IPS-18a (cell line): ENCODE measurements at regions not wholly inside any gene's neighbourhood (a gene's known extent, or its start where the extent isn't known, plus 50 kb on each side); places are given as distances from the start of the nearest gene placed in this dataset.

ENCODE experiments used
- H3K27ac ChIP-seq: one replicate; pipeline ENCODE4 v1.5.1; 2013; ENCODE audit warnings: low read length
- H3K27me3 ChIP-seq: one replicate; pipeline ENCODE4 v1.6.1; 2013; ENCODE audit warnings: mild to moderate bottlenecking, low read length; ENCODE audit not compliant: control insufficient read depth, insufficient read depth
- H3K36me3 ChIP-seq: one replicate; pipeline ENCODE4 v1.6.1; 2013; ENCODE audit warnings: low read depth, low read length; ENCODE audit not compliant: control insufficient read depth
- H3K4me1 ChIP-seq: one replicate; pipeline ENCODE4 v1.6.1; 2013; ENCODE audit warnings: low read depth, low read length; ENCODE audit not compliant: control insufficient read depth
- H3K4me3 ChIP-seq: one replicate; pipeline ENCODE4 v1.5.1; 2013; ENCODE audit warnings: low read length
- H3K9ac ChIP-seq: one replicate; pipeline ENCODE4 v1.6.1; 2013; ENCODE audit warnings: mild to moderate bottlenecking, low read length, moderate library complexity
- H3K9me3 ChIP-seq: one replicate; pipeline ENCODE4 v1.6.1; 2013; ENCODE audit warnings: low read depth, low read length; ENCODE audit not compliant: control insufficient read depth

GRCh38 chr12:70110085-70110484 lies 133.1 kb upstream of the CNOT2 start:
- Histone ChIP-seq H3K4me1 (peaks cover 4% of the 10 kb centered on the region), H3K9me3 (no peaks in the 10 kb centered on the region), H3K9ac (no peak overlapping the region), H3K36me3 (no peaks in the 10 kb centered on the region), H3K4me3 (no peak overlapping the region), H3K27ac (no peak overlapping the region), H3K27me3 (no peaks in the 10 kb centered on the region)

GRCh38 chr12:70117670-70118069 lies 125.6 kb upstream of the CNOT2 start:
- no peak overlapping the region for H3K27ac ChIP-seq
- H3K9ac ChIP-seq = no peak overlapping the region
- no peaks in the 10 kb centered on the region for H3K36me3 ChIP-seq
- no peaks in the 10 kb centered on the region for H3K9me3 ChIP-seq
- H3K27me3 ChIP-seq = no peaks in the 10 kb centered on the region
- H3K4me1 ChIP-seq = no peaks in the 10 kb centered on the region
- no peak overlapping the region for H3K4me3 ChIP-seq

DNA sequence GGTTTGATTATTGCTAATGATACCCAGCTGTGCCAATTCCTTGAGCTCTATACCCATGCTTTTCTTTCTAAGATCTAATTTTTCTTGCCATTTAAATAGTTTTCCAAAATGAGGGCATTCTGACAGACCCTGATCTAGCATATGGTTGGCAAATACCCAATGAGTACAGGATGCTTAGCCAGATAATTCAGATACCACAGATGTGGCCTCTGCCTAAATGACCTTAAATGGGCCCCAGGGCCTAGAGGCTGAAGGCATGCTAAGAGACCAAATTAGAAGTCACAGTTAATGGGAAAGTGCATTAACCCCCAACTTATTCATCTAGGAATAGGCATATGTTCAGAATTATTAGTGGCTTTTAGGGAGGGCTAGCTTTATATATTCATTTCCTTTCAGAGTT lies 122.3 kb upstream of the CNOT2 start:
- Histone ChIP-seq H3K27ac (no peak overlapping the region), H3K9ac (no peak overlapping the region), H3K4me1 (no peaks in the 10 kb centered on the region), H3K4me3 (no peak overlapping the region), H3K9me3 (no peaks in the 10 kb centered on the region), H3K36me3 (no peaks in the 10 kb centered on the region), H3K27me3 (no peaks in the 10 kb centered on the region)

DNA sequence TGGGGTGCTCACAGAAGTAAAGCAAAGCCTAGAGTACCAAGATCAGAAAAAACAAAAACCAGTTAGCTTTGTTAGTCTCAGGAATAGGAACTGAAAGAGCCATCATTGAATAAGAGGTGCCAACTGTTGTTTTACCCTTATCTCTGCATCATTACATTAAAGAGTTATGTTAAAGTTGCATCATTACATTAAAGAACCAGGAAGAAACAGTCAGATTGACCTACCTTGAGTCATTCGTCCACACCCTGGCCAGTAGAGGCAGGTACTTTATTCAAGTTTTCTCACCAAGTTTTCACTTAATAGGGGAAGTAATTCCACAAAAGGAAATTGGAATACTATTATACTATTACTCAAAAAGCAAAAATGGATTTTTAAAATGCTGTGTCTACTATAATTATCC lies 121.7 kb upstream of the CNOT2 start:
- Histone ChIP-seq H3K4me3 (no peak overlapping the region), H3K9ac (no peak overlapping the region), H3K27me3 (no peaks in the 10 kb centered on the region), H3K4me1 (no peaks in the 10 kb centered on the region), H3K9me3 (no peaks in the 10 kb centered on the region), H3K27ac (no peak overlapping the region), H3K36me3 (no peaks in the 10 kb centered on the region)

- Histone ChIP-seq H3K27me3 (no peaks in the 10 kb centered on the region), H3K9me3 (no peaks in the 10 kb centered on the region), H3K4me1 (no peaks in the 10 kb centered on the region), H3K4me3 (no peak overlapping the region), H3K27ac (no peak overlapping the region), H3K36me3 (no peaks in the 10 kb centered on the region), H3K9ac (no peak overlapping the region)
Observed at GRCh38 chr12:70122804-70123203, 120.4 kb upstream of the CNOT2 start.

DNA sequence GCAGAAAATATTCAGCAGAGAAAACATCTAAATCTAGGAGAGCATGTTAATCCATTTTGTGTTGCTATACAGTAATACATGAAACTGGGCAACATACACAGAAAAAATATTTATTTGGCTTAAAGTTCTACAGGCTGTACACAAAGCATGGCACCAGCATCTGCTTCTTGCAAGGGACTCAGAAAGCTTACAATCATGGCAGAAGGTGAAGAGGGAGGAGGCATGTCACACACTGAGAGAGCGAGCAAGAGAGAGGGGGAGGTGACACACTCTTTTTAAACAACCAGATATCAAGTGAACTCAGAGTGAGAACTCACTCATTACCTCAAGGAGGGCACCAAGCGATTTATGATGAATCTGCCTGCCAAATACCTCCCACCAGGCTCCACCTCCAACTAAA lies 94.2 kb upstream of the CNOT2 start:
- peaks cover 6% of the 10 kb centered on the region for H3K9me3 ChIP-seq

GRCh38 chr12:70149665-70150064 lies 93.6 kb upstream of the CNOT2 start:
- Histone ChIP-seq H3K36me3 (no peaks in the 10 kb centered on the region), H3K4me1 (no peaks in the 10 kb centered on the region), H3K27me3 (no peaks in the 10 kb centered on the region), H3K27ac (no peak overlapping the region), H3K9me3 (peaks cover 12% of the 10 kb centered on the region), H3K9ac (no peak overlapping the region), H3K4me3 (no peak overlapping the region)

More for the DNA sequence above, 94.2 kb upstream of the CNOT2 start:
- Histone ChIP-seq H3K9ac (no peak overlapping the region), H3K36me3 (no peaks in the 10 kb centered on the region), H3K4me1 (no peaks in the 10 kb centered on the region), H3K27me3 (no peaks in the 10 kb centered on the region), H3K4me3 (no peak overlapping the region), H3K27ac (no peak overlapping the region)

DNA sequence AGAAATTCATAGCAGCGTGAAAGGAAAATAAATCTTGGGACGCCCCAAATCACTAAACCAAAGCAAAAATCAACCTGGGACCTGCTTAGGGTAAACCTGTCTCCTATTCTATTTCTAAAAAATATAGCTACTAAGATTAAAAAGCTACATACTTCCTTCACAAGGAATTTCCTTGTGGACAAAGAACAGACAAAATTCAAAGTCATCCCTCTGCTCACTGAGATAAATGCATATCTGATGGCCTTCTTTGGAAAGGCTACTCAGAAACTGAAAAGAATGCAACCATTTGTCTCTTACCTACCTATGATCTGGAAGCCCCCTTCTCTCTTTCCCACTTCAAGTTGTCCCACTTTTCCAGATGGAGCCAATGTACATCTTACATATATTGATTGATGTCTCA lies 93.0 kb upstream of the CNOT2 start:
- H3K36me3 ChIP-seq = no peaks in the 10 kb centered on the region
- peaks cover 15% of the 10 kb centered on the region for H3K9me3 ChIP-seq
- no peak overlapping the region for H3K4me3 ChIP-seq
- no peak overlapping the region for H3K27ac ChIP-seq
- H3K27me3 ChIP-seq = no peaks in the 10 kb centered on the region
- H3K9ac ChIP-seq = no peak overlapping the region
- H3K4me1 ChIP-seq = no peaks in the 10 kb centered on the region

GRCh38 chr12:70151993-70152392 lies 91.2 kb upstream of the CNOT2 start:
- Histone ChIP-seq H3K27me3 (no peaks in the 10 kb centered on the region), H3K9ac (no peak overlapping the region), H3K36me3 (no peaks in the 10 kb centered on the region), H3K9me3 (peaks cover 31% of the 10 kb centered on the region), H3K4me1 (no peaks in the 10 kb centered on the region), H3K4me3 (no peak overlapping the region), H3K27ac (no peak overlapping the region)

GRCh38 chr12:70154087-70154638 lies 89.1 kb upstream of the CNOT2 start:
- H3K36me3 ChIP-seq = no peaks in the 10 kb centered on the region
- H3K4me1 ChIP-seq = no peaks in the 10 kb centered on the region
- no peak overlapping the region for H3K9ac ChIP-seq
- H3K4me3 ChIP-seq = no peak overlapping the region
- H3K27me3 ChIP-seq = no peaks in the 10 kb centered on the region
- H3K9me3 ChIP-seq = peaks cover 45% of the 10 kb centered on the region
- H3K27ac ChIP-seq = no peak overlapping the region

- no peak overlapping the region for H3K27ac ChIP-seq
- H3K4me3 ChIP-seq = no peak overlapping the region
- no peaks in the 10 kb centered on the region for H3K36me3 ChIP-seq
- no peak overlapping the region for H3K9ac ChIP-seq
- H3K4me1 ChIP-seq = no peaks in the 10 kb centered on the region
- no peaks in the 10 kb centered on the region for H3K27me3 ChIP-seq
- H3K9me3 ChIP-seq = peaks cover 50% of the 10 kb centered on the region
Observed at GRCh38 chr12:70154960-70155589, 88.2 kb upstream of the CNOT2 start.

DNA sequence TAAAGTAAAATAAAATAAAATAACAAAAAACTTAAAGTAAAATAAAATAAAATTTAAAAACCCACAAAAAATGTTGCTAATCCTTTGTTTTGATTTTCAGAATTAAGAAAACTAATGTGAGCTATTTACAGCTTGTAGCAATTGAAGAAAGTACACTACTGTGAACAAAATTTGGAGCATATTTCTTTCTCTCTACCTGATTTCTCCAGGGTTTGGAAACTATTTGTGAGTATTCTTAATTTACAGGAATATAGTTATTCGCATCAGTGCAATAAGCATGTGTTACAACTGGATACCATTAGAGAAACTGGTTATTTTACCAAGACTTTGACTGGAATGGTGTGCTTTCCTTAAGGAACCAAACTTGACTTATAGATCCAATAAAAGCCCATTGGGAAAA lies 86.1 kb upstream of the CNOT2 start:
- H3K9me3 ChIP-seq = peaks cover 50% of the 10 kb centered on the region
- H3K9ac ChIP-seq = no peak overlapping the region
- no peaks in the 10 kb centered on the region for H3K27me3 ChIP-seq
- no peak overlapping the region for H3K27ac ChIP-seq
- no peak overlapping the region for H3K4me3 ChIP-seq
- no peaks in the 10 kb centered on the region for H3K4me1 ChIP-seq
- no peaks in the 10 kb centered on the region for H3K36me3 ChIP-seq
